Ishikawa (cell line): ENCODE measurements at regions not wholly inside any gene's neighbourhood (a gene's known extent, or its start where the extent isn't known, plus 50 kb on each side); places are given as distances from the start of the nearest gene placed in this dataset.

Experiments used
- CEBPB ChIP-seq: IDR thresholded peaks from 2 replicates; pipeline ENCODE4 v1.6.1; 2012
- CREB1 ChIP-seq: IDR thresholded peaks from 2 replicates; pipeline ENCODE4 v1.6.1; 2012; ENCODE audit warnings: low read depth
- EGR1 ChIP-seq: IDR thresholded peaks from 2 replicates; pipeline ENCODE4 v1.6.1; 2012
- EP300 ChIP-seq: IDR thresholded peaks from 2 replicates; pipeline ENCODE4 v1.6.1; 2012; ENCODE audit warnings: borderline replicate concordance
- RAD21 ChIP-seq: IDR thresholded peaks from 2 replicates; pipeline ENCODE4 v1.6.1; 2012; ENCODE audit warnings: low read depth
- TAF1 ChIP-seq: IDR thresholded peaks from 2 replicates; pipeline ENCODE4 v1.6.1; 2012; ENCODE audit warnings: low read depth, mild to moderate bottlenecking
- ZBTB7A ChIP-seq: IDR thresholded peaks from 2 replicates; pipeline ENCODE4 v1.6.1; 2012; ENCODE audit warnings: low read depth
- TF ChIP-seq, protein P1 (sequence below): IDR thresholded peaks from 2 replicates; pipeline ENCODE4 v1.6.1; 2012
- TF ChIP-seq, protein P2 (sequence below): IDR thresholded peaks from 2 replicates; pipeline ENCODE4 v1.6.1; 2012

DNA sequence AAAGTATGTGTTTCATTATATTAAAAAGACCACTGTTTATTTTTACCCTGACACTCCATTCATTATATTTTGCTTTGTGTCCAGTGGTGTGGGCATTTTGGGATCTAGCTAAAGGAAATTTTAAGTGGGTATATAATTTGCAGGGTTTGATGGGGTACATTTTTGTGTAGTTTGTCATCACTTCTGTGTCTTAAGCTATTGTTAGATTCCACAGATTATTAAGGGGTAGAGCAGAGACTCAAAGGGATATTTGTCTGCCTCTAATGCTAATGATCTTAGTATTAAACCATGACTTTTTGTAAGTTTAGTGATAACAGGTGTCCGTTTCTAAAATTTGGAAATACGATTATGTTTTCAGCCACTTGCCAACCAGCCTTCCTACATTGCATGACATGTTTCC is 731.6 kb downstream of the BRINP1 start:
- TF ChIP-seq CEBPB (no peak), TAF1 (no peak), CREB1 (no peak), EGR1 (no peak), RAD21 (no peak), ZBTB7A (no peak), EP300 (no peak)
- TF ChIP-seq, protein P1, sequence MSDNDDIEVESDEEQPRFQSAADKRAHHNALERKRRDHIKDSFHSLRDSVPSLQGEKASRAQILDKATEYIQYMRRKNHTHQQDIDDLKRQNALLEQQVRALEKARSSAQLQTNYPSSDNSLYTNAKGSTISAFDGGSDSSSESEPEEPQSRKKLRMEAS: no peak
- TF ChIP-seq, protein P2, sequence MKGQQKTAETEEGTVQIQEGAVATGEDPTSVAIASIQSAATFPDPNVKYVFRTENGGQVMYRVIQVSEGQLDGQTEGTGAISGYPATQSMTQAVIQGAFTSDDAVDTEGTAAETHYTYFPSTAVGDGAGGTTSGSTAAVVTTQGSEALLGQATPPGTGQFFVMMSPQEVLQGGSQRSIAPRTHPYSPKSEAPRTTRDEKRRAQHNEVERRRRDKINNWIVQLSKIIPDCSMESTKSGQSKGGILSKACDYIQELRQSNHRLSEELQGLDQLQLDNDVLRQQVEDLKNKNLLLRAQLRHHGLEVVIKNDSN: no peak
